SK-N-SH treated with all-trans-retinoic acid at 6 μM for 48 hours (cell line): ENCODE measurements at regions not wholly inside any gene's neighbourhood (a gene's known extent, or its start where the extent isn't known, plus 50 kb on each side); places are given as distances from the start of the nearest gene placed in this dataset.
A peak's percentile ranks its signal among the peaks of the same experiment; 100 is the strongest.
"Not testable (repeated sequence)": the region's sequence is repeated elsewhere in the genome, so short reads cannot be mapped to it uniquely, and the experiment has no call there.

Experiments
- ATAC-seq: fragments of 200-7000 bp; cut with Tn5 transposase; 3 replicates; pipeline ENCODE4 v1.9.1; 2020; ENCODE audit warnings: mild to moderate bottlenecking, moderate library complexity
- CREB5 ChIP-seq: fragments of 250-450 bp; sonication (Bioruptor Pico); IDR thresholded peaks from 2 replicates; pipeline ENCODE4 v1.5.1; 2020; ENCODE audit warnings: low read depth, mild to moderate bottlenecking, moderate library complexity
- CSDC2 ChIP-seq: fragments of 250-450 bp; sonication (Bioruptor Pico); IDR thresholded peaks from 2 replicates; pipeline ENCODE4 v1.5.0; 2020; ENCODE audit warnings: mild to moderate bottlenecking, moderate library complexity
- ESRRG ChIP-seq: fragments of 250-450 bp; sonication (Bioruptor Pico); IDR thresholded peaks from 2 replicates; pipeline ENCODE4 v1.6.1; 2021; ENCODE audit warnings: mild to moderate bottlenecking
- ISL1 ChIP-seq: fragments of 250-450 bp; sonication (Bioruptor Pico); IDR thresholded peaks from 2 replicates; pipeline ENCODE4 v2.1.2; 2022; ENCODE audit warnings: mild to moderate bottlenecking, moderate library complexity
- POU6F1 ChIP-seq: fragments of 250-450 bp; sonication (Bioruptor Pico); IDR thresholded peaks from 2 replicates; pipeline ENCODE4 v1.8.0; 2021; ENCODE audit warnings: low read depth, mild to moderate bottlenecking, moderate library complexity, borderline replicate concordance
- PPARA ChIP-seq: fragments of 250-450 bp; sonication (Bioruptor Pico); IDR thresholded peaks from 2 replicates; pipeline ENCODE4 v1.5.0; 2020; ENCODE audit warnings: mild to moderate bottlenecking, borderline replicate concordance
- SNAI2 ChIP-seq: fragments of 250-450 bp; sonication (Bioruptor Pico); IDR thresholded peaks from 2 replicates; pipeline ENCODE4 v1.5.0; 2020; ENCODE audit warnings: mild to moderate bottlenecking, moderate library complexity
- TOX ChIP-seq: fragments of 250-450 bp; sonication (Bioruptor Pico); IDR thresholded peaks from 2 replicates; pipeline ENCODE4 v1.8.0; 2021; ENCODE audit warnings: mild to moderate bottlenecking, moderate library complexity, borderline replicate concordance
- TSHZ2 ChIP-seq: fragments of 250-450 bp; sonication (Bioruptor Pico); IDR thresholded peaks from 2 replicates; pipeline ENCODE4 v1.5.0; 2020; ENCODE audit warnings: mild to moderate bottlenecking, moderate library complexity
- ZC3H10 ChIP-seq: fragments of 250-450 bp; sonication (Bioruptor Pico); IDR thresholded peaks from 2 replicates; pipeline ENCODE4 v1.5.1; 2021; ENCODE audit warnings: mild to moderate bottlenecking, moderate library complexity
- ZFP3 ChIP-seq: fragments of 250-450 bp; sonication (Bioruptor Pico); IDR thresholded peaks from 2 replicates; pipeline ENCODE4 v1.5.0; 2020; ENCODE audit warnings: mild to moderate bottlenecking, moderate library complexity
- ZNF565 ChIP-seq: fragments of 450-650 bp; formaldehyde crosslinking; conservative IDR thresholded peaks from 2 replicates; pipeline ENCODE4 v1.5.0; 2020; ENCODE audit warnings: low read depth, mild to moderate bottlenecking, moderate library complexity
- ZNF70 ChIP-seq: fragments of 450-650 bp; formaldehyde crosslinking; IDR thresholded peaks from 2 replicates; pipeline ENCODE4 v1.5.0; 2020; ENCODE audit warnings: mild to moderate bottlenecking, moderate library complexity
- TF ChIP-seq, protein P1 (sequence below): fragments of 250-450 bp; sonication (Bioruptor Pico); IDR thresholded peaks from 2 replicates; pipeline ENCODE4 v1.5.1; 2021; ENCODE audit warnings: mild to moderate bottlenecking, moderate library complexity
- TF ChIP-seq, protein P2 (sequence below): fragments of 250-450 bp; sonication (Bioruptor Pico); IDR thresholded peaks from 2 replicates; pipeline ENCODE4 v1.8.0; 2020; ENCODE audit warnings: mild to moderate bottlenecking, moderate library complexity, borderline replicate concordance

GRCh38 chr9:7439355-7439995 is 360.1 kb downstream of the DMAC1 start:
- ATAC-seq = peak; percentile 81
- 0 out of 2 replicates have a peak, but pooled peaks have one; percentile 7 for TF ChIP-seq ISL1 (CRISPR knock-in tag)
- TF ChIP-seq CSDC2 = no peak
- TF ChIP-seq, all 23 proteins: peak for 1

DNA sequence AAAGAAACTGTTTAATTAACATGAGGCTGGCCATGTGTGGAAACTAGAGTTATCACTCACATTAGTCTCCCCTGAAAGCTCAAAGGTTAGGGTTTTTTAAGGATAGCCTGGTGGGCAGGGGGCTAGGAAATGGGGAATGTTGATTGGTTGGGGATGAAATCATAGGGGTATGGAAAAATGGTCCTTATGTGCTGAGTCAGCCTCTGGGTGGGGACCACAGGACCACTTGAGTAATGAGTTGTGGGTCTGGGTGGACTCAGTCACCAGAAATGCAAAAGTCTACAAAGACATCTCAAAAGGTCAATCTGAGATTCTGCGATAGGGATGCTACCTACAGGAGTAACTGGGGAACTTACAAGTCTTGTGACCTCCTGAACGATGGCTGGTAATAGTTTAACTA is 362.8 kb downstream of the DMAC1 start:
- TF ChIP-seq ZC3H10 = no peak
- no peak for TF ChIP-seq CSDC2
- no peak for TF ChIP-seq POU6F1 (CRISPR knock-in tag)
- no peak for TF ChIP-seq ZFP3 (CRISPR knock-in tag)
- no peak for TF ChIP-seq TSHZ2 (CRISPR knock-in tag)
- TF ChIP-seq, all 23 proteins: peak for 0
- no peak for ATAC-seq

- no peak for ATAC-seq
- TF ChIP-seq ZFP3 (CRISPR knock-in tag) (no peak), ZNF565 (no peak), ISL1 (CRISPR knock-in tag) (no peak), CREB5 (CRISPR knock-in tag) (no peak), SNAI2 (no peak)
- TF ChIP-seq, protein P1, sequence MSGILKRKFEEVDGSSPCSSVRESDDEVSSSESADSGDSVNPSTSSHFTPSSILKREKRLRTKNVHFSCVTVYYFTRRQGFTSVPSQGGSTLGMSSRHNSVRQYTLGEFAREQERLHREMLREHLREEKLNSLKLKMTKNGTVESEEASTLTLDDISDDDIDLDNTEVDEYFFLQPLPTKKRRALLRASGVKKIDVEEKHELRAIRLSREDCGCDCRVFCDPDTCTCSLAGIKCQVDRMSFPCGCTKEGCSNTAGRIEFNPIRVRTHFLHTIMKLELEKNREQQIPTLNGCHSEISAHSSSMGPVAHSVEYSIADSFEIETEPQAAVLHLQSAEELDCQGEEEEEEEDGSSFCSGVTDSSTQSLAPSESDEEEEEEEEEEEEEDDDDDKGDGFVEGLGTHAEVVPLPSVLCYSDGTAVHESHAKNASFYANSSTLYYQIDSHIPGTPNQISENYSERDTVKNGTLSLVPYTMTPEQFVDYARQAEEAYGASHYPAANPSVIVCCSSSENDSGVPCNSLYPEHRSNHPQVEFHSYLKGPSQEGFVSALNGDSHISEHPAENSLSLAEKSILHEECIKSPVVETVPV = no peak
These were observed 365.9 kb downstream of the DMAC1 start for GRCh38 chr9:7433508-7434292.

- TF ChIP-seq CSDC2 = no peak
- no peak for TF ChIP-seq ZNF565
- TF ChIP-seq TSHZ2 (CRISPR knock-in tag) = no peak
- no peak for TF ChIP-seq ZFP3 (CRISPR knock-in tag)
- TF ChIP-seq ZC3H10 = no peak
- no peak for TF ChIP-seq ZNF70 (CRISPR knock-in tag)
- TF ChIP-seq, protein P2, sequence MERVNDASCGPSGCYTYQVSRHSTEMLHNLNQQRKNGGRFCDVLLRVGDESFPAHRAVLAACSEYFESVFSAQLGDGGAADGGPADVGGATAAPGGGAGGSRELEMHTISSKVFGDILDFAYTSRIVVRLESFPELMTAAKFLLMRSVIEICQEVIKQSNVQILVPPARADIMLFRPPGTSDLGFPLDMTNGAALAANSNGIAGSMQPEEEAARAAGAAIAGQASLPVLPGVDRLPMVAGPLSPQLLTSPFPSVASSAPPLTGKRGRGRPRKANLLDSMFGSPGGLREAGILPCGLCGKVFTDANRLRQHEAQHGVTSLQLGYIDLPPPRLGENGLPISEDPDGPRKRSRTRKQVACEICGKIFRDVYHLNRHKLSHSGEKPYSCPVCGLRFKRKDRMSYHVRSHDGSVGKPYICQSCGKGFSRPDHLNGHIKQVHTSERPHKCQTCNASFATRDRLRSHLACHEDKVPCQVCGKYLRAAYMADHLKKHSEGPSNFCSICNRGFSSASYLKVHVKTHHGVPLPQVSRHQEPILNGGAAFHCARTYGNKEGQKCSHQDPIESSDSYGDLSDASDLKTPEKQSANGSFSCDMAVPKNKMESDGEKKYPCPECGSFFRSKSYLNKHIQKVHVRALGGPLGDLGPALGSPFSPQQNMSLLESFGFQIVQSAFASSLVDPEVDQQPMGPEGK (CRISPR knock-in tag) = no peak
- no peak for TF ChIP-seq PPARA (CRISPR knock-in tag)
- no peak for TF ChIP-seq ESRRG (CRISPR knock-in tag)
- TF ChIP-seq TOX (CRISPR knock-in tag) = no peak
- TF ChIP-seq ISL1 (CRISPR knock-in tag) = no peak
These were observed 366.6 kb downstream of the DMAC1 start for GRCh38 chr9:7432989-7433388.

DNA sequence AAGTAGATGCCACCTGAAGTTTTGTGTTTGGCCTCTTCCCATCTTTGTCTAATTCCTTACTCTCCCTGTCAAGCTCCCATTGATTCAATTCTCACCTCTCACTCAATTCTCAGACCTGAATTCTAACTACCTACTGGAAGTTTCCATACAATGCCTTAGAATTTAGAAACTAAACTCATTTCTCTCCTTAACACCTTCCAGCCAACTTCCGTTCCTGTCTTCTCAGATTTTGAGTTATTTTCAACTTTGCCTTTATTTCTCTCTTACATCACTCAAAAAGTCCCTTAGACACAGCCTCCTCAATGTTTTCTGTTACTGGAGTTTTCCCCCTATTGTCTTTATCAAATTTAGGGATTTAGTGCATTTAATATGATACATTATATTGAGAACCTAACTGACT is 382.2 kb downstream of the DMAC1 start:
- not testable (repeated sequence) for ATAC-seq

More at GRCh38 chr9:7432989-7433388, 366.6 kb downstream of the DMAC1 start:
- ATAC-seq = no peak
